Activated T-cell treated with anti-CD3 and anti-CD28 coated beads, Interleukin-2, amount 50 U/mL, for 24 hours (primary cell): ENCODE measurements at regions not wholly inside any gene's neighbourhood (a gene's known extent, or its start where the extent isn't known, plus 50 kb on each side); places are given as distances from the start of the nearest gene placed in this dataset.
"Not testable (repeated sequence)": the region's sequence is repeated elsewhere in the genome, so short reads cannot be mapped to it uniquely, and the experiment has no call there.

Experiments
- DNase-seq: peaks from one replicate; pipeline ENCODE4 v3.0.0-alpha.2; 2020
- H3K27ac Mint-ChIP-seq: 2 replicates; pipeline ENCODE4 v1.8.0; 2020; ENCODE audit warnings: mild to moderate bottlenecking, mixed read lengths
- H3K27me3 Mint-ChIP-seq: 2 replicates; pipeline ENCODE4 v1.8.0; 2020; ENCODE audit warnings: mixed read lengths
- H3K36me3 Mint-ChIP-seq: 2 replicates; pipeline ENCODE4 v1.8.0; 2020; ENCODE audit warnings: low read depth, mixed read lengths
- H3K4me1 Mint-ChIP-seq: 2 replicates; pipeline ENCODE4 v1.8.0; 2020; ENCODE audit warnings: low read depth, mixed read lengths
- H3K4me3 Mint-ChIP-seq: 2 replicates; pipeline ENCODE4 v1.8.0; 2020; ENCODE audit warnings: mild to moderate bottlenecking, moderate library complexity, mixed read lengths
- H3K9me3 Mint-ChIP-seq: 2 replicates; pipeline ENCODE4 v1.8.0; 2020; ENCODE audit warnings: mixed read lengths

GRCh38 chr10:65032867-65033769 is 1511.9 kb downstream of the REEP3 start:
- DNase-seq, result no peak
- Mint-ChIP-seq H3K9me3 (peaks cover 8% of the 10 kb centered on the region), H3K27me3 (no peaks in the 10 kb centered on the region), H3K4me3 (no peak overlapping the region), H3K4me1 (no peaks in the 10 kb centered on the region), H3K27ac (no peak overlapping the region), H3K36me3 (no peaks in the 10 kb centered on the region)

- Mint-ChIP-seq H3K4me3 (no peak overlapping the region), H3K36me3 (no peaks in the 10 kb centered on the region), H3K4me1 (no peaks in the 10 kb centered on the region), H3K27ac (no peak overlapping the region), H3K9me3 (peaks cover 4% of the 10 kb centered on the region), H3K27me3 (no peaks in the 10 kb centered on the region)
- DNase-seq, result no peak
Measured at GRCh38 chr10:65033957-65034356, 1512.8 kb downstream of the REEP3 start.

- no peaks in the 10 kb centered on the region for H3K4me1 Mint-ChIP-seq
- peaks cover 7% of the 10 kb centered on the region for H3K9me3 Mint-ChIP-seq
- H3K27ac Mint-ChIP-seq, result no peak overlapping the region
- no peak for DNase-seq
- no peaks in the 10 kb centered on the region for H3K27me3 Mint-ChIP-seq
- no peaks in the 10 kb centered on the region for H3K36me3 Mint-ChIP-seq
- no peak overlapping the region for H3K4me3 Mint-ChIP-seq
Measured at GRCh38 chr10:65040796-65041195, 1519.6 kb downstream of the REEP3 start.

- no peak for DNase-seq
- Mint-ChIP-seq H3K36me3 (no peaks in the 10 kb centered on the region), H3K9me3 (peaks cover 7% of the 10 kb centered on the region), H3K4me3 (no peak overlapping the region), H3K27me3 (no peaks in the 10 kb centered on the region), H3K4me1 (no peaks in the 10 kb centered on the region), H3K27ac (no peak overlapping the region)
Measured at GRCh38 chr10:65041307-65041706, 1520.1 kb downstream of the REEP3 start.

GRCh38 chr10:65042496-65042895 is 1521.3 kb downstream of the REEP3 start:
- no peak for DNase-seq
- H3K27ac Mint-ChIP-seq, result no peak overlapping the region
- no peak overlapping the region for H3K4me3 Mint-ChIP-seq
- H3K36me3 Mint-ChIP-seq, result no peaks in the 10 kb centered on the region
- peaks cover 7% of the 10 kb centered on the region for H3K9me3 Mint-ChIP-seq
- no peaks in the 10 kb centered on the region for H3K4me1 Mint-ChIP-seq
- no peaks in the 10 kb centered on the region for H3K27me3 Mint-ChIP-seq

- peaks cover 10% of the 10 kb centered on the region for H3K9me3 Mint-ChIP-seq
- no peaks in the 10 kb centered on the region for H3K27me3 Mint-ChIP-seq
- no peaks in the 10 kb centered on the region for H3K36me3 Mint-ChIP-seq
- no peaks in the 10 kb centered on the region for H3K4me1 Mint-ChIP-seq
- DNase-seq, result no peak
- no peak overlapping the region for H3K27ac Mint-ChIP-seq
- no peak overlapping the region for H3K4me3 Mint-ChIP-seq
Measured at GRCh38 chr10:65046831-65047230, 1525.6 kb downstream of the REEP3 start.

- H3K36me3 Mint-ChIP-seq, H3K9me3 Mint-ChIP-seq, H3K27me3 Mint-ChIP-seq, H3K4me3 Mint-ChIP-seq, H3K4me1 Mint-ChIP-seq, DNase-seq, H3K27ac Mint-ChIP-seq: not testable (repeated sequence)
Measured at GRCh38 chr10:65052111-65052510, 1530.9 kb downstream of the REEP3 start.

- H3K36me3 Mint-ChIP-seq, H3K27me3 Mint-ChIP-seq, H3K4me3 Mint-ChIP-seq, DNase-seq, H3K9me3 Mint-ChIP-seq, H3K27ac Mint-ChIP-seq, H3K4me1 Mint-ChIP-seq: not testable (repeated sequence)
Measured at GRCh38 chr10:65053397-65053796, 1532.2 kb downstream of the REEP3 start.

- H3K36me3 Mint-ChIP-seq, H3K4me3 Mint-ChIP-seq, H3K27me3 Mint-ChIP-seq, DNase-seq, H3K4me1 Mint-ChIP-seq, H3K9me3 Mint-ChIP-seq, H3K27ac Mint-ChIP-seq: not testable (repeated sequence)
Measured at GRCh38 chr10:65053831-65054351, 1532.7 kb downstream of the REEP3 start.

- H3K36me3 Mint-ChIP-seq, H3K27ac Mint-ChIP-seq, H3K27me3 Mint-ChIP-seq, H3K9me3 Mint-ChIP-seq, DNase-seq, H3K4me1 Mint-ChIP-seq, H3K4me3 Mint-ChIP-seq: not testable (repeated sequence)
Measured at GRCh38 chr10:65054701-65055100, 1533.5 kb downstream of the REEP3 start.

GRCh38 chr10:65065278-65065677 is 1544.1 kb downstream of the REEP3 start:
- Mint-ChIP-seq H3K4me3 (no peak overlapping the region), H3K27me3 (no peaks in the 10 kb centered on the region), H3K36me3 (no peaks in the 10 kb centered on the region), H3K9me3 (peaks cover 4% of the 10 kb centered on the region), H3K27ac (no peak overlapping the region), H3K4me1 (no peaks in the 10 kb centered on the region)
- no peak for DNase-seq

GRCh38 chr10:65083222-65083621 is 1562.0 kb downstream of the REEP3 start:
- H3K36me3 Mint-ChIP-seq, result no peaks in the 10 kb centered on the region
- no peak for DNase-seq
- no peaks in the 10 kb centered on the region for H3K4me1 Mint-ChIP-seq
- H3K27me3 Mint-ChIP-seq, result no peaks in the 10 kb centered on the region
- H3K9me3 Mint-ChIP-seq, result peaks cover 14% of the 10 kb centered on the region
- no peak overlapping the region for H3K4me3 Mint-ChIP-seq
- H3K27ac Mint-ChIP-seq, result no peak overlapping the region

GRCh38 chr10:65090991-65091390 is 1569.8 kb downstream of the REEP3 start:
- H3K4me1 Mint-ChIP-seq, result no peaks in the 10 kb centered on the region
- no peak overlapping the region for H3K27ac Mint-ChIP-seq
- H3K9me3 Mint-ChIP-seq, result peaks cover 11% of the 10 kb centered on the region
- no peaks in the 10 kb centered on the region for H3K27me3 Mint-ChIP-seq
- no peak for DNase-seq
- no peak overlapping the region for H3K4me3 Mint-ChIP-seq
- H3K36me3 Mint-ChIP-seq, result no peaks in the 10 kb centered on the region

GRCh38 chr10:65100146-65100545 is 1578.9 kb downstream of the REEP3 start:
- no peaks in the 10 kb centered on the region for H3K36me3 Mint-ChIP-seq
- H3K4me1 Mint-ChIP-seq, result no peaks in the 10 kb centered on the region
- no peaks in the 10 kb centered on the region for H3K27me3 Mint-ChIP-seq
- H3K4me3 Mint-ChIP-seq, result no peak overlapping the region
- DNase-seq, result no peak
- peaks cover 3% of the 10 kb centered on the region for H3K9me3 Mint-ChIP-seq
- H3K27ac Mint-ChIP-seq, result no peak overlapping the region

- H3K4me3 Mint-ChIP-seq, H3K36me3 Mint-ChIP-seq, H3K27me3 Mint-ChIP-seq, H3K27ac Mint-ChIP-seq, H3K4me1 Mint-ChIP-seq, DNase-seq, H3K9me3 Mint-ChIP-seq: not testable (repeated sequence)
Measured at GRCh38 chr10:65100881-65101280, 1579.7 kb downstream of the REEP3 start.
